HG02884 (cell line): ENCODE measurements at regions not wholly inside any gene's neighbourhood (a gene's known extent, or its start where the extent isn't known, plus 50 kb on each side); places are given as distances from the start of the nearest gene placed in this dataset.
"Not testable (repeated sequence)": the region's sequence is repeated elsewhere in the genome, so short reads cannot be mapped to it uniquely, and the experiment has no call there.

Experiments used
- ATAC-seq: cut with Tn5 transposase; IDR thresholded peaks from one replicate; pipeline ENCODE4 v1.9.1; 2021; ENCODE audit warnings: mild to moderate bottlenecking, moderate library complexity; ENCODE audit not compliant: unreplicated experiment

- no peak for ATAC-seq
Observed at GRCh38 chr5:87787625-87788256, 375.0 kb upstream of the CCNH start.

DNA sequence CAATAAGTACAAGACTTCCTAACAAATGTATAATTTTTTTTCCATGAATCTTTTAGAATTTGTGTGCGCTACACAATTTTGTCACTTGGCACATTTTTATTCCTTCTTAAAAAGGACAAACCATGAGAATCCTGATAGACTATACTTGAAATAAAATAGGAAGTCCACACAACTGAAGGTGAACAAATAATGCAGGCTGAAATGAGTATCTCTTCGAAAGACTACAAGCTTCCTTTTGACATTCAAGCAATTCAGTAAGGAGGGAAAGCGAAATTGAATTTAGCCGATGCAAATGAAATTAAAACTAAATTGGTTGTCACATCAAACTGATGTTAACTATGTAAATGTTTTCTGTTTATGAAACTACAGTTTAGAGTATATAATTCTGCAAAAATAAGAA, 374.4 kb upstream of the CCNH start:
- ATAC-seq = no peak

- ATAC-seq = no peak
Observed at GRCh38 chr5:87786471-87786870, 373.7 kb upstream of the CCNH start.

- ATAC-seq = no peak
Observed at GRCh38 chr5:87785554-87786335, 373.0 kb upstream of the CCNH start.

DNA sequence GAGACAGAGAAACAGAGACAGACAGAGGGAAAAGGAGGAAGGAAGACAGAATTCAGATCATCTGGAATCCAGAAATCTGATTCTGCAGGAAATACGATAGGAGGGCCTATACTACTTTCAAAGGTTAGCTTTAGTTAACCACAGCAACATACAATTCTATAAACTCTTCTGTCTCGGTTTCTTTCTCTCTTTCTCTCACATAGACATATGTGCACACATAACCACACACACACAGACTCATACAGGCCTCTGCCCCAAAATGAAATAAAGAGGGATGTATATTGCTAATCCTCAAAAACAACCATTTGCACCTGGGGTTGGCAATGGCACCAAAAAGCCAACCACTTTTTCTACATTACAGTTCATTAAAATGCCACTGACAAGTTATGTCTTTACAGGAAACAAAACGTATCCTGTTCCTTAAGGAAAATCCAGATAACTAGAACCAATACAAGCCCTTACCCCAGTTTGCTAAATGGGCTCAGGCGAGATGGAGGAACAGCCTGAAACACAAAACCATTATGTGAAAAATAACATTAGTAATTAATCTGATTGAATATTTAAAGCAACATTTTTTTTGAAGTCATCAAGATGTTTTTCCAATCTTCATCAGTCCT, 372.3 kb upstream of the CCNH start:
- ATAC-seq = no peak

DNA sequence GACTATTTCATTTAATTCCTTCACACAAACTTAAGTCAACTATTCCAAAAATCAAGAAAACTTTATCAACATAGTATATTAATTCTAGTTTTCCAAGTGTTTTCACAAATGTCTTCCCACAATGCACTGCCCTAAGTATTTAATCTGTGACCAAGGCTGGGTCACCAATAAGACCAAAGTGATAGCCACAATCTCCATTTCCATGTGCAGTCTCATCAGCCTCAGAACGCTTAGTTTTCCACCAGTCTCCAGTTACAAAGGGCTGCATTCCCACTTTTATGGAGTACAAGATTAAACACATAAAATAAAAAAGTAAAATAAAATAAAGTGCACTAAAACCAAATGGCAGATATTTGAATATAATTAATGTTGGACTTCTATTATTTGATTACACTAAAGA, 371.6 kb upstream of the CCNH start:
- no peak for ATAC-seq

DNA sequence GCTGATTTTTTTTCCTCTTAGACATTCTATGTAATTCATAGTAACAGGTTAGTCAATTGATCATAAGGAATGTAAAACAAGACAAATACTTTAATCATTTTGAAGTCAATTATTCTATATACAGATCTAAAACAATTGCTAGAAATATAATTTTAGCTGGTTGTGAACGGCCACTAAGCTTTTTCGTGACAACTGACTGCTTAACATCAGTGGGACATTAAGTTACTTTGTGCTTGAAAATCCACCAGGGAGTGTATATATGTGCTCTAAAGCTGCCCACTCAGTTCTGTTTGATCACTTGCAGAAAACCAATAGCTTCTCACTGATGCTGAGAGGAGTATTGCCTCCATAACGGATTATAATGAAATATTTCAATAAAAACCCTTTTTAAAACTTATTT, 370.2 kb upstream of the CCNH start:
- no peak for ATAC-seq

DNA sequence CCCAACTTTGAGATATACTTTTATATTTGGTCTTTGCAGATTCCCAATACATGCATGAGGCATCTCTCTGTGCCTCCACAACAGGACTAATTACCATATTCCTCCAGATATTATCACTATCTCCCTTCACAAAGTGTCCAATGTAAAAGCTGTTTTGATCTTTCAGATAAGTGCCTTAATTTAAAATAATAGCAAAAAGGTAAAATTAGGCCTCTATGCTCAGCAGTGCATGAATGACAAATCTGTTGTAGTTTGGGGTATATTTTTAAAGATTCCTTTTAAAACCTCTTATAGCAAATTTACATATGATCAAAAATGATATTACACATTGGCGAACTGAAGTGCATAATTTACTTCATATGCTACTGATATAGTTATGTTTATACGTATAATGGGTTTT, 369.2 kb upstream of the CCNH start:
- no peak for ATAC-seq

GRCh38 chr5:87780831-87781760, 368.4 kb upstream of the CCNH start:
- peak; percentile 100 for ATAC-seq

GRCh38 chr5:87778876-87779275, 366.1 kb upstream of the CCNH start:
- ATAC-seq = no peak

DNA sequence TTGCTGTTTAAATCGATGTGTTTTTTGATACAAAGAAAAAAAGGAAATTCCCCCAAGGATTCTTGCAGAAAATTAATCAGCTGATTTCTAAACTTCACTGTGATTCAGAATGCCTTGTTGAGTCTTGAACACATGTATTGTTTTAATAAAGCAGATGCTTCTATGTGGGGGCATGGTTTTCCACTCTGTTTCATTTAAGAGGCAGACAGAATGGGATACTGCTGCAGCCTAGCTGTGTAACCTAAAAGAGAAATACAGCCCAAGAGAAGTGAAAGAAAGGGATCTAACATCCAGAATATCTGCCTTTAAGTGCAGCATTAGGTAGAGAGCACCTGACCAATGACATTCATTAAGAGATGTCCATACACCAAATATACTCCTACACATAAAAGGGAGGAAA, 365.1 kb upstream of the CCNH start:
- ATAC-seq = no peak

DNA sequence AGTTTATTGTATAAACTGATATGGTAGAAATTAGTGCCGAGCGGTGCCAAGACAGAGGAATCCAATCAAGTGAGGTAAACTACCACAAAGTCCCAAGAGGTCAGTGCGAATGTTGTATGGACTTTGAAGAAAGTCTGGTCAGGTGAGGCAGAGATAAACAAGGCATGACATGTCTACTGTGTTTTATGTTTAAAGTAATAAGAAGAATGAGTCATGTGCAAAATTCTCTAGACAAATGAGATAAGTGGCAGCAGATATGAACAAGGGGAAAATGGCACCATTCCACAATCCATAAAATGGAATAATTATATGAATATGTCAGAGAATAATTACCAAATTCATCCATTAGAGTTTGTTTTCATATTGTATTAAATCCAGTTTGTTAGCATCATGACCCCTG, 364.1 kb upstream of the CCNH start:
- no peak for ATAC-seq

- ATAC-seq = not testable (repeated sequence)
Observed at GRCh38 chr5:87776302-87776701, 363.6 kb upstream of the CCNH start.

GRCh38 chr5:87775228-87775627, 362.5 kb upstream of the CCNH start:
- no peak for ATAC-seq

DNA sequence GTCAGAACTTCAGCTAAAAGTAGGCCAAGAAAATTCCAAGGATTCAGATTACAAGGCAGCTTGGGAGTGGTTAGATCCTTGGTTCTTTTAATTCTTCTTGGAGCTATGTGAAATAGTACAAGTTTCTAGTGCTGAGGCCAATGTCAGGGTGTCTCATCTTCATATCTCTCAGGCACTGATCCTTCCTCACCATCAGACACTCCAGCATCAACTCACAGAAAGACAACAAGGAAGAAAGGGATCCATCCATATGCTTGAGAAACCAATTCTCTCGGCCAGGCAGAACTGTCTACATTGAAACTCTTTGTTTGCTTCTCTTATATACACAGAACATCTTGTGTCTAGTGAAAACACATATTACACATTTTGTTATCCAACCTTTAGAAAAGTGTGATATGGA, 362.1 kb upstream of the CCNH start:
- ATAC-seq = no peak

DNA sequence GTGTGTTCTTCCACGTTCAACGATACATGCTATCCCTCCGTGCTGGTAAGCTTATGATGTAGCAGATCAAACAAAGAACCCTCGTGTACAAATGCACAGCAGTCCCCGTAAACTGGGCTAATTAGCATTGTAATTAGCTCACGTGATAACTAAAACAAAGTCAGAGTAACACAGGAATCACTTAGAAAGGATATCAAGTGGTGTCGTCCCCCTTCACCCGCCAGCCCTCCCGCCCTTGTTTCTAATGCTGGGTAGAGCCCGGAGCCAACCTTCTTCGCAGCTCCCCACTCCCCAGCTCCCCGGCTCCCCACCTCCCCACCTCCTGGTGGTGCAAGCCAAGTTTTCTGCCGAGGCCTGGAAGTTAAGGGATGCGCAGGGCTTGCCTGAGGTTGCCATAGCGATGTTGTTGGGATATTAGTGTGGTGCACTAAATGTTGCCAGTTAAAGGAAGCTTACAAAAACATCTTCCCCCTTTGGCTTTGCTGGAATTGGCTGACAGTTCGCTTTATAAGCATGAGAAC, 357.9 kb upstream of the CCNH start:
- ATAC-seq = no peak

DNA sequence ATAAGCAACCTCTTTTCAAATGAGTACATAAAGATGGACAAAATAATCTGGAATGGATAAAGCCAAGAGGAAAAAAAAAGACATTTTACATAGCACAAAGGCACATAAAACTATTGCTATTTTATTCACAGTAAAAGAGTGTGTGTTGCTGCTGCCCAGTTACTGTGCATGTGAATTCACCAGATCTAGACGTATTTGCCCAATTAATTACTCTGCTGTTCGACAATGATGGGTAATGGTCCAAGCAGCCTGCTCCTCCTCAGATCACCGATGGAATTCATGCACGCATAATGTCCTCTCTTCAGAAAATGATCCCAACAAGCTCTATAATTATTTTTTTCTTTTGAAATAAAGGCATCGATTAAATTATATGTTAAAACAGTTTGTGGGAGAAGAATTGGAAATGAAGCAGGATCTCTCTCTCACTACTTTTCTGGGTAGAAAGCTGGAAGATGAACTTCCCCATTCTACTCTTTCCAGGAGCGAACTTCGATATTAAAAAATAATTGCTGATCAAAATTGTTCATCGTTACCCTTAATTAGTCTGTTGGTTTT, 357.4 kb upstream of the CCNH start:
- no peak for ATAC-seq

DNA sequence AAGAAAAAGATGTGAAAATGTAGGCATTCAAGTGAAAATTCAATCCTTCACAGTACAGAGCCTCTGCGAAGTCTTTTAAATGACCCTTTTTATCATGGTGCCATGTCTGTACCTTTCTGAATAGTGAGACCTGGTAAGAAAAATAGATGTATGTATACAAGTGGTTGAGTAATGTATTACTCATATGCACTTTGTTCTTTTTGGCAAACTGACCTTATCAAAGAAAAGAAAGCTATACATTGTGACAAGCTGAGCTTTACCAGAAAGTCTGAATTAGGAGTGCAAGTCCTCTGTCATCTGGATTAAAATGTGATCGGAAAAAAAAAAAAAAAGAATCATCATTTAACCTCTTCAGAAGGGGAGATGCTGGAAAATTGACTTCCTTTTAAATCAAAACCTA, 356.4 kb upstream of the CCNH start:
- ATAC-seq = no peak

- no peak for ATAC-seq
Observed at GRCh38 chr5:87768190-87768589, 355.5 kb upstream of the CCNH start.

DNA sequence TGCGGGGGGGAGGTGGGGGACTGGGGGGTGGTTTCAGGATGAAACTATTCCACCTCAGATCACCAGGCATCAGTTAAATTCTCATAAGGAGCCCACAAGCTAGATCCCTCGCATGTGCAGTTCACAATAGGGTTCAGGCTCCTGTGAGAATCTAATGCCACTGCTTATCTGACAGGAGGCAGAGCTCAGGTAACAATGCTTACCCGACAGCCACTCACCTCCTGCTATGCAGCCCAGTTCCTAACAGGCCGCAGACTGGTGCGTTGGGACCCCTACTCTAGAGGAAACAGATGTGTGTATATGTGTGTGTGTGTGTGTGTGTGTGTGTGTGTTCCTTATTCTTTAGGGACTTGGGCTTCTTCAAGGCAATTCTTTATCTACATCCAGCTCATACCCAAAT, 352.3 kb upstream of the CCNH start:
- ATAC-seq = no peak

DNA sequence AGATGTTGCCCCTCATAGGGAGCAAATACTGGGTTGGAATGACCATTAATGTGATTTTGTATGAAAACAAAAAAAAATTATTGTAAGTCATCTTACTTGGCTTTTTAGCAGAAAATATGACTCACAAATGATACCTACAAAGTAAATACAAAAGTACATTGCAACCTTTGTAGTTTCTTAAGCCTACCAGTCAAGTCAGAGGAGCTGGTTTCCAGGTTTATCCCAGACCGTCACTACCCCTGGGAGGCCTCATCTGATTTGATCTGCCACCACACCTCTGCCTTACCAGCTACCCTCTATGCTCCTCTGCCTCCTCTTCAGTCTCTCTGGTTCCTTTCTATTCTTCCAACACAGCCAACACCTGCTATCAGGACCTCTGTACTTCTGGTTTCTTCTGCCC, 349.9 kb upstream of the CCNH start:
- ATAC-seq = no peak
